HG02870 (cell line): ENCODE measurements at regions not wholly inside any gene's neighbourhood (a gene's known extent, or its start where the extent isn't known, plus 50 kb on each side); places are given as distances from the start of the nearest gene placed in this dataset.
"Not testable (repeated sequence)": the region's sequence is repeated elsewhere in the genome, so short reads cannot be mapped to it uniquely, and the experiment has no call there.

ENCODE experiments used
- ATAC-seq: cut with Tn5 transposase; IDR thresholded peaks from one replicate; pipeline ENCODE4 v1.9.1; 2021; ENCODE audit warnings: mild to moderate bottlenecking, moderate library complexity; ENCODE audit not compliant: unreplicated experiment

DNA sequence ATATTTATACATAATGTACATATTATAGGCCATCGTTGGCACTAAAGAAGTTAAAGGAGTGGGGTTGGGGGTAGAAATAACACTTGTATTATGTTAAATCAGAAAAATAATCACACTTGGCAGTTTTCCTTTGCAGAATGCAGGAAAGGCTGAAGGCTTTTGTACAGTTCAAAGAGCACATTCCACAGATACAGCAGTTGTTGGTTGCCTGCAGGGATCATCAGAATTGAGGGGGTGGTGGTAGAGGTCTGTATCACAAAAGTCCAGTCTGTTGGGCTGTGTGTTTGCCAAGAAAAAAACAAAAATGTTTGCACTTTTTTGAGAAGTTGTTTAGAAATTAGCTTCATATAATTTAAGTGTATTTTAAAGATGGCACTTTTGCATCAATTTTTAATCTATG lies 231.8 kb upstream of the FOXP2 start:
- ATAC-seq, result no peak

DNA sequence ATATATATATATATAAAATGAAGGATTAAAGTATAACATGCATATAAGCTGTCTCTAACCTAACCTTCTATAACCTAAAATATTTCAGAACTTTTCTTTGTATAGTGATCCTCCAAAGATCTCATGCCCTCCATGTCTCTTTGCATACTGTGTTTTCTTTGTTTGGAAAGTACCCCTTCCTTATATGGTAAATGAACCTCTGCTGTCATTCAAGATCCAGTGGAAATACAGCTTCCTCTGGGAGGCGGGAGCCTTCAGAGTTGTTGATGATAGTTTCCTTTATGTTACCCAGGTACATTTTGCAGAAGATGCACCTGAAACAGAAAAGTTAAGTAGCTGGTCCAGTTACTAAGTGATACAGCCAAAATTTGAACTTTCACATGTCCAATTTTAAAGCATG lies 233.3 kb upstream of the FOXP2 start:
- no peak for ATAC-seq

DNA sequence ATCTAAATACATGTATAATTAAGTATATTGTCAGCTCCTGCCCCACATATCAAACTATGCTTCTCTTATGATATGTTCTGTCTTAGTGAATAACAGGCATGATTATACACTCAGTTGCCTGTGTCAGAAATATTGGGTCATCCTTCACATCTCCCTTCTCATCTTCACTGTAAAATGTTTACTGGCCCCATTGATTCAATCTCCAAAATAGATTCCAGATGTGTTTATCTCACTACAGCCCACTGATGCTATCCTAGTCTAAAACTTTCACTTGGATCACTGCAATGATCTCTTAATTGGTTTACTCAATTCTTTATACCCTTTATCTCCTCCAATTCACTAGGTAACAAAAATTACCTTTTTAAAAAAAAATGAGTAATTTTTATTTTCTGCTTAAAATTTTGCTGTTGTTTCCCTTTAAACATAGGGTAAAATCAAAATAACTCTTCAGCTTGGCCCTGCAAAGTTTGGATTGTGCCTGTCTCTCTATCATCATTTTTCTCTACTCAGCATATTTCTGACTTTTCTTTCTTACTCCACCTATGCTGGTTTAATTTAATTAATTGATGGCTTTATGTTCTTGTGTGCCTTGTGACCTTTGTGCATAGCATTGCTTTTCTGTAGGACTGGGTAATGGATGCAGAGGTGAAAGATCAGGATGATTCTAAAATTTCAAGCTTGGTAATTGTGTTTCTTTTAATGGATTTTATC lies 233.9 kb upstream of the FOXP2 start:
- no peak for ATAC-seq

- no peak for ATAC-seq
Measured at GRCh38 chr7:114175125-114175524, 239.5 kb upstream of the FOXP2 start.

- ATAC-seq, result no peak
Measured at GRCh38 chr7:114173170-114173890, 241.3 kb upstream of the FOXP2 start.

DNA sequence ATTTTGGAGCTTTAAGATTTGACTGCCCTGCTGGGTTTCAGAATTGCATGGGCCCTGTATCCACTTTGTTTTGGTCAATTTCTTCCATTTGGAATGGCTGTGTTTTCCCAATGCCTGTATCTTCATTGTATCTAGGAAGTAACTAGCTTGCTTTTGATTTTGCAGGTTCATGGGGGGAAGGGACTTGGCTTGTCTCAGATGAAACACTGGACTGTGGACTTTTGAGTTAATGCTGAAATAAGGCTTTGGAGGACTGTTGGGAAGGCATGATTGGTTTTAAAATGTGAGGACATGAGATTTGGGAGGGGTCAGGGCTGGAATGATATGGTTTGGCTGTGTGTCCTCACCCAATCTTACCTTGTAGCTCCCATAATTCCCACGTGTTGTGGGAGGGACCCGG lies 245.2 kb upstream of the FOXP2 start:
- not testable (repeated sequence) for ATAC-seq

DNA sequence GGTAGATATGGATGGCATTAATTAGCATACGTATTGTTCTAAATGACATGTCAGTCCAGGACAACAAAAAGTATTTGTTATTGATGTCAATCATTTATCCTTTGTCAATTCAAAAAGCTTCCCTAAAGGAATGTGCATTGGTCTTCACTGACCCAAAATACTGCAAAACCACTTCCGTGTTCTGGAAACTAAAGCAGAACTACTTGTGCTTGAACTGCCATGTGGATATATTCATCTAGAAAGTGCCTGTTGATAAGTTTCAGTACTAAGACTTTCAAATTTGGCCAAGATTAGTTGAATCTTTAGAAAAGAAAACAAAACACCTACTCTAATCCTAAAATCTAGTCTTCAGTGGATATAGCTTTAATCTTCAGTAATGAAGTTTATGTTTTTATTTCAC lies 242.1 kb upstream of the PPP1R3A start:
- ATAC-seq, result no peak

DNA sequence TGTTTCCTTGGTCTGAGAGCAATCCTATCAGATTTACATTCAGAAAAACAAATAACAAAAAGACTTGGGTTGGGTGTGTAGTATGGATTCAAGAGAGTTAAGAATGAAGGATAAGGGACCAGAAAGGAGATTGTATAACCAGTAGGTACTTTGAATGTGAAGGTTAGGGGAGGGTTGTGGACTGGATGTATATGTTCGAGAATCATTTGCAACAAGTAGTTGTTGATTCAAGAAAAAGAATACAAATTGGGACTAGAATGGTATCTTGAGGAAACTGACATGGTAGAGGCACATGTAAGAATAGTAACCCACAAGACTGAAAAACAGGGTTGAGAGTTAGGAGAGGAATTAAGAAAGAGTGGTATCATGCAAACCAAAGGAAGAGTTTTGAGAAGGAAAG lies 240.0 kb upstream of the PPP1R3A start:
- no peak for ATAC-seq

- no peak for ATAC-seq
Measured at GRCh38 chr7:114158275-114158674, 239.5 kb upstream of the PPP1R3A start.

DNA sequence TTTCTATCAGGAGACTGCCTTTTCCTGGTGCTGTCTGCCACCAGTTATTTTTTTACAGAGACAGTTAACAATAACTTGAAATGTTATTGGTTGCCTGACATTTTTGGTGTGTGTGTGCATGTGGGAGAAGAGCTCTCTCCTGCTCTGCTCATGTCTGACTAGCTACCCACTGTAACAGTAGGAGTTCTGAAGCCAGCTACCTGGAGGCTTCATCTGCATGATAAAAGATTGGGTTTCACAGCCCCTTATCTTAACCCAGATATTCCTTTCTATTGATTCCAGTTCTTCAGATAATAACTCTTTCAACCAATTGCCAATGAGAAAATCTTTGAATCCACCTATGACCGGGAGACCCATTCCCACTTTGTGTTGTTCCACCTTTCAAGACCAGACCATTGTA lies 237.4 kb upstream of the PPP1R3A start:
- no peak for ATAC-seq

DNA sequence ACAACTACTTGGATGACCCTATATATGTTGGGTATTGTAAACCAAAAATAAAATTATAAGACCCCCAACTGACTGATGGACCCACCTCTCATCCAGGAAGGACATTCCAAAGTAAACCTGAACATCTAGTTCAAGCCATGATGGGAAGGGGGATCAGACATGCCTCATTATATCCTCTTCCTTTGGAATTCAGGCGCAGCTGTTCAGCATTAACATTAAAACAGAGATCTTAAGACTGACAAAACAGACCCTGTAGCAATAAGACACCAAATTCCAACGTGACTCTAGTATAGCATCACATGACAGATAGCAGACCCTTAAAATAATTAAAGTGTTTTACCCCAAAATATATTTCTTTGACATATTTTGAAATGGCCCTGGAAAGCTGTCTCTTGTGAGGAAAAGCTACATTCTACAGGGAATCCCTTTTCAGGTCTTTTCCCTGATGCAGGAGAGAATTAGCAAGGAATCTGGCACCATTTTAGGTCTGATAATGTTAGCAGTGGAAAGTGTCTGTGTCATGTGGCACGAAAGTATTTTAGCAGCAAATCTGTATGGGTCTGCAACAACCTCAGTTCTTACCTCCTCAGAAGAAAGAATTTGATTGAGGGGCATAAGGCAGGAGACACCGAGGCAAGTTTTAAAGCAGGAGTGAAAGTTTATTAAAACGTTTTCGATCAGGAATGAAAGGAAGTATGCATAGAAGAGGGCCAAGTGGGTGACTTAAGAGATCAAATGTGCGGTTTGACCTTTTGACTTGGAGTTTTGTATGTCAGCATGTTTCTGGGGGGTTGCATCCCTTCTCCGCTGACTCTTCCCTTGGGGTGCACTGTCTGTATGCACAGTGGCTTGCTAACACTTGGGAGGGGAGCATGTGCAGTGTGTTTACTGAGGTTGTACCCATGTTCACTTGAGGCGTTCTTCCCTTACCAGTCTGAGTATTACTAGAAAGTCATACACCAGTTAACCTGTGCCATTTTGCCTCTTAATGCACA lies 236.6 kb upstream of the PPP1R3A start:
- no peak for ATAC-seq

DNA sequence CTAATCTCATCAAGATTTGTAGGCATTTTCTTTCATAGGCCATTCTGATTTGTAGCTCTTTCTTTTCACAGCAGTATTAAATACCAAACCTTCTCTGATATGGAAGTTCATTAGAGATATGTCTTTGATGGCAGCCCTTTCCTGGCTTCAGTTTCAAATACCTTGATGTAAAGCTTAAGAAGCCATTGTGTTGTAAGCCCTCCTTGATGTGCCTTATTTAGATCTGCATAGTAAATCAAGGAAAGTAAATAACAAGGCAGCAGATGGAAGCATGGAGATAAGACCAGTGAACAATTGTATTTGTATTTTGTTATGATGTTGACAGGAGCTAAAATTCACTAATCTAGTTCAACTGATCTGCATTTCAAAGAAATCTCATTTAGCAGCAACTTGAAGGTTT lies 234.9 kb upstream of the PPP1R3A start:
- no peak for ATAC-seq

GRCh38 chr7:114152314-114152938 lies 233.6 kb upstream of the PPP1R3A start:
- no peak for ATAC-seq

DNA sequence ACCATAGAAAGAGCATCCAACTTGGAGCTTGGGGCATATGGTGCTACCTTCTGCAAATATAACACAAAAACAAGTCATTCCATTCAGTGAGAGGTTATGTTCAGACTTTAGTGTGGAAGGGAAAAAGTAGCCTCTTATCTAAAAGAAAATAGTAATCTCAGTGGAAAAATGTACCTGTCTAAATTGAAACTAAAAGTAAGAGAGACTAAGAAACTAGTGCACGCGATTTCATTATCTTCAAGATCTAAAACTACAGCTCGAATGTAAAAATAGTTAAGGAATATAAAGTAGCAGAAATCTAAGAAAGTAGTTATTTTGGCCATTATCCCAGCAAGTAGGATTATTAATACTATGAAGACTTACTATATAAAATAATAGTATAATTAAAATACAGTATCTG lies 233.0 kb upstream of the PPP1R3A start:
- no peak for ATAC-seq

DNA sequence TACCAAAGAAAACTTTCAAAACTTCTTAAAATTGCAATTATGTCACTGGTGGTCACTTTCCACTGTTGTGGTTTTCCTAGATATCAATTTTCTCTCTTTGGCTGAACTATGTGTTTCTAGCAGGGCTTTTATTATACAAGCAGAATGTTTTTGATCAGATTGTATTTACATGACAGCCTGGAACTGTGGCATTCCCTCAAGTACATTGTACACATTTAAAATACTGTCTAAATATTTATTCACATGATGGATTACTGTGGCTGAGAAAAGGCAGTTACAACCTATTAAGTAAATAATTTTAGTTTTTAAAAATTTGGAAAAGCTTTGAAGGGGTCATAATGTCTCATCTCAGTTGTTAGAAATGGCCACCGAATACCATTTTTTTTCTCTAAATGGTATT lies 231.9 kb upstream of the PPP1R3A start:
- ATAC-seq, result no peak

DNA sequence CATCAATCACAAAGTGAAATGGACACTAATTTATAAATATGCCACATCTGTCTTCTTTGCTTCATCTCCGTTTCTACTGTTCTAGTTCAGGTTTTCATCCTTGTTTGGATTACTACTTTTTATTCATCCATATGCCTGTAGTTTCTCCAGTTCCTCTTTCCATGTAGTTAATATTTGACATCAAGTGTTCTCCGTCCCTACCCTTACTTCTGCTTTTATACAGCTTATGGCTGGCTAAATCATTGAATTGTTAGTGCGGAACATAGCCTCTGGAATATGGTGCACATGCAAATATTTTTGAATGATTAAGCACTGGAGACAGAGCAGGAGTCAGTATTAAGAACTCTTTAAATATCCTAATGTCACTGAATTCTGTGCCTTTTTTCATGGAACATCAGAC lies 230.0 kb upstream of the PPP1R3A start:
- ATAC-seq, result no peak

DNA sequence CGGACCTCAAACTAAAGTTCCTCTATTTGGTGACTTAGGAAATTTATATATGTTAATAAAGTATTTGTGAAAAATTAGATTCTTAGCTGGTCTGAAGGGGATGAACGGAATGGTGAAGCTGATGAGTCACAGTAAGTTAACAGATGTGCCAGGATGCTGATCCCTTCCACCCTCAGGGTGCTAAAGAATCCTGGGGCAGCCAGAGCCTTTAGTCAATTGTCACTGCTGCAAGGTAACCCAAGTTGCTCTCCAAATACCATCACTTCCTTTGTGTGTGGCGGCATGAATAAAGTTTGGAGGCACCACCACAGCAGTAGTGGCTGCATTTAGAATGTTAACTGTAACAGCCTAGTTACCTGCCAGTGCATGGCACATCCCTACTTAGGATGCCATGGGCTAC lies 222.6 kb upstream of the PPP1R3A start:
- ATAC-seq, result no peak

GRCh38 chr7:114140561-114140960 lies 221.8 kb upstream of the PPP1R3A start:
- ATAC-seq, result no peak

GRCh38 chr7:114139690-114140089 lies 220.9 kb upstream of the PPP1R3A start:
- ATAC-seq, result not testable (repeated sequence)

- ATAC-seq, result no peak
Measured at GRCh38 chr7:114138587-114138986, 219.8 kb upstream of the PPP1R3A start.

DNA sequence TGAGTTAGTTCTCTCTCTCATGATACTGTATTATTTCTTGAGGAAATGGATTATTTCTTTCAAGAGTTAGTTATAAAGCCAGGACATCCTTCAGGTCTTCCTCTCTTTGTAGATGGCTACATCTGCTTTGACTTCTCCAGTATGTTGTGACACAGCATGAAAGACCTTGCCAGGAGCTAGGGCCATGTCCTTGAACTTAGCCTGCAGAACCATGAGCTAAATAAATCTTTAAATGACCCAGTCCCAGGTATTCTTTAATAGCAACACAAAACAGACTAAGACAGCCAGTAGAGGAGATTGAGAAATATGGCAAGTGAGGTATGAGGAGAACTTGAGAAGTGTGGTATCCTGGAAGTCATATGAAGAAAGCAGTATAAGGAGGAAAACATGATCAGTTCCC lies 214.9 kb upstream of the PPP1R3A start:
- no peak for ATAC-seq
